H9 (cell line): ENCODE measurements at regions not wholly inside any gene's neighbourhood (a gene's known extent, or its start where the extent isn't known, plus 50 kb on each side); places are given as distances from the start of the nearest gene placed in this dataset.
A peak's percentile ranks its signal among the peaks of the same experiment; 100 is the strongest.

ENCODE experiments used
- DNase-seq: peaks from one replicate; pipeline ENCODE4 v3.0.0-alpha.2; 2017
- H2AFZ ChIP-seq: one replicate; pipeline ENCODE4 v1.6.1; 2013; ENCODE audit warnings: mild to moderate bottlenecking, low read length, control low read depth, moderate library complexity
- H2AK5ac ChIP-seq: 2 replicates; pipeline ENCODE4 v1.6.1; 2013; ENCODE audit warnings: low read length, control low read depth, mixed read lengths; ENCODE audit not compliant: insufficient read length
- H2BK120ac ChIP-seq: one replicate; pipeline ENCODE4 v1.6.1; 2013; ENCODE audit warnings: low read depth, mild to moderate bottlenecking, low read length, control low read depth, inconsistent platforms; ENCODE audit not compliant: poor library complexity, severe bottlenecking
- H2BK12ac ChIP-seq: 2 replicates; pipeline ENCODE4 v1.6.1; 2013; ENCODE audit warnings: low read length, control low read depth, mixed read lengths, low read depth; ENCODE audit not compliant: insufficient read length
- H2BK15ac ChIP-seq: 2 replicates; pipeline ENCODE4 v1.6.1; 2013; ENCODE audit warnings: low read depth, low read length, control low read depth
- H2BK20ac ChIP-seq: one replicate; pipeline ENCODE4 v1.6.1; 2013; ENCODE audit warnings: low read depth, mild to moderate bottlenecking, low read length, control low read depth, inconsistent platforms; ENCODE audit not compliant: poor library complexity, severe bottlenecking
- H2BK5ac ChIP-seq: 2 replicates; pipeline ENCODE4 v1.6.1; 2013; ENCODE audit warnings: low read length, control low read depth, mixed read lengths; ENCODE audit not compliant: insufficient read length
- H3K14ac ChIP-seq: 2 replicates; pipeline ENCODE4 v1.6.1; 2013; ENCODE audit warnings: low read length, control low read depth; ENCODE audit not compliant: insufficient read depth
- H3K18ac ChIP-seq: 2 replicates; pipeline ENCODE4 v1.6.1; 2013; ENCODE audit warnings: low read depth, mild to moderate bottlenecking, mixed read lengths, low read length, control low read depth; ENCODE audit not compliant: insufficient read length
- H3K23ac ChIP-seq: 2 replicates; pipeline ENCODE4 v1.6.1; 2013; ENCODE audit warnings: low read length, control low read depth, mixed read lengths, low read depth; ENCODE audit not compliant: insufficient read length
- H3K23me2 ChIP-seq: 2 replicates; pipeline ENCODE4 v1.6.1; 2013; ENCODE audit warnings: low read depth, mild to moderate bottlenecking, mixed read lengths, low read length, control low read depth; ENCODE audit not compliant: insufficient read length, poor library complexity, severe bottlenecking
- H3K27ac ChIP-seq: 2 replicates; pipeline ENCODE4 v1.5.1; 2013; ENCODE audit warnings: low read length, control low read depth, mixed read lengths, low read depth; ENCODE audit not compliant: insufficient read length
- H3K27me3 ChIP-seq: 2 replicates; pipeline ENCODE4 v1.6.1; 2013; ENCODE audit warnings: low read length, control low read depth, inconsistent platforms; ENCODE audit not compliant: insufficient read depth
- H3K4ac ChIP-seq: 2 replicates; pipeline ENCODE4 v1.6.1; 2013; ENCODE audit warnings: low read depth, mild to moderate bottlenecking, control low read depth, inconsistent platforms, low read length, moderate library complexity
- H3K4me1 ChIP-seq: 2 replicates; pipeline ENCODE4 v1.6.1; 2013; ENCODE audit warnings: low read length, control low read depth, inconsistent platforms; ENCODE audit not compliant: insufficient read depth
- H3K4me2 ChIP-seq: 2 replicates; pipeline ENCODE4 v1.6.1; 2013; ENCODE audit warnings: low read length, control low read depth, mixed read lengths; ENCODE audit not compliant: insufficient read length, insufficient read depth
- H3K56ac ChIP-seq: 2 replicates; pipeline ENCODE4 v1.6.1; 2013; ENCODE audit warnings: low read depth, mild to moderate bottlenecking, mixed read lengths, low read length, control low read depth; ENCODE audit not compliant: insufficient read length
- H3K79me1 ChIP-seq: 2 replicates; pipeline ENCODE4 v1.6.1; 2013; ENCODE audit warnings: low read depth, mild to moderate bottlenecking, moderate library complexity, low read length, control low read depth, inconsistent platforms; ENCODE audit not compliant: insufficient read depth, poor library complexity, severe bottlenecking
- H3K79me2 ChIP-seq: 2 replicates; pipeline ENCODE4 v1.6.1; 2013; ENCODE audit warnings: low read length, control low read depth, inconsistent platforms; ENCODE audit not compliant: insufficient read depth
- H3K9ac ChIP-seq: 2 replicates; pipeline ENCODE4 v1.6.1; 2013; ENCODE audit warnings: low read length, control low read depth, mixed read lengths; ENCODE audit not compliant: insufficient read length; ENCODE audit errors: extremely low read depth
- H3K9me3 ChIP-seq: one replicate; pipeline ENCODE4 v1.6.1; 2013; ENCODE audit warnings: low read depth, low read length, inconsistent platforms; ENCODE audit not compliant: control insufficient read depth
- H3T11ph ChIP-seq: one replicate; pipeline ENCODE4 v1.6.1; 2013; ENCODE audit warnings: mild to moderate bottlenecking, low read length, control low read depth, inconsistent platforms
- H4K20me1 ChIP-seq: one replicate; pipeline ENCODE4 v1.6.1; 2013; ENCODE audit not compliant: control insufficient read depth, insufficient read length, insufficient read depth
- H4K5ac ChIP-seq: 2 replicates; pipeline ENCODE4 v1.6.1; 2013; ENCODE audit warnings: low read depth, mild to moderate bottlenecking, mixed read lengths, low read length, control low read depth; ENCODE audit not compliant: insufficient read length
- H4K8ac ChIP-seq: replicated peaks from 2 replicates; pipeline ENCODE4 v1.6.1; 2013; ENCODE audit warnings: low read length, control low read depth, mixed read lengths, low read depth; ENCODE audit not compliant: insufficient read length
- H4K91ac ChIP-seq: 2 replicates; pipeline ENCODE4 v1.6.1; 2013; ENCODE audit warnings: low read depth, mild to moderate bottlenecking, moderate library complexity, mixed read lengths, low read length, control low read depth; ENCODE audit not compliant: insufficient read length
- H3K27ac Mint-ChIP-seq, 3 experiments: 2 replicates in 2 of 3; 3 replicates in 1 of 3; pipeline ENCODE4 v1.8.0; 2020 to 2021; ENCODE audit warnings: mixed read lengths in 3 of 3, mild to moderate bottlenecking in 1 of 3, moderate library complexity in 1 of 3
- H3K27me3 Mint-ChIP-seq: 2 replicates; pipeline ENCODE4 v1.8.0; 2021; ENCODE audit warnings: low read depth, mild to moderate bottlenecking, moderate library complexity, mixed read lengths
- H3K36me3 Mint-ChIP-seq, 3 experiments: 2 replicates in 2 of 3; 3 replicates in 1 of 3; pipeline ENCODE4 v1.8.0; 2020 to 2021; ENCODE audit warnings: low read depth in 3 of 3, mixed read lengths in 3 of 3; ENCODE audit not compliant: insufficient read depth in 1 of 3
- H3K4me1 Mint-ChIP-seq, 2 experiments: 2 replicates each; pipeline ENCODE4 v1.8.0; 2020; ENCODE audit warnings: mixed read lengths in 2 of 2
- H3K4me3 Mint-ChIP-seq, 2 experiments: 2 replicates in 1 of 2; 3 replicates in 1 of 2; pipeline ENCODE4 v1.8.0; 2020 to 2021; ENCODE audit warnings: mild to moderate bottlenecking in 2 of 2, mixed read lengths in 2 of 2, moderate library complexity in 1 of 2
- H3K9me3 Mint-ChIP-seq, 2 experiments: 2 replicates in 1 of 2; 3 replicates in 1 of 2; pipeline ENCODE4 v1.8.0; 2020; ENCODE audit warnings: mild to moderate bottlenecking in 2 of 2, mixed read lengths in 2 of 2, moderate library complexity in 1 of 2
- WGBS: extraction: QIAGEN DNeasy Blood & Tissue Kit; methylation state at CpG from one replicate; pipeline ENCODE4 v1.1.7; 2013; ENCODE audit warnings: missing lambda C conversion rate, low lambda C conversion rate, mixed read lengths; ENCODE audit not compliant: insufficient read length; ENCODE audit errors: extremely low coverage; 5-methylcytosine and 5-hydroxymethylcytosine counted together
- TF ChIP-seq, protein P1 (sequence below): fragments of 200-600 bp; sonication (generic); conservative IDR thresholded peaks from 3 replicates; pipeline ENCODE4 v1.8.0; 2021; ENCODE audit warnings: antibody characterized with exemption, mild to moderate bottlenecking

DNA sequence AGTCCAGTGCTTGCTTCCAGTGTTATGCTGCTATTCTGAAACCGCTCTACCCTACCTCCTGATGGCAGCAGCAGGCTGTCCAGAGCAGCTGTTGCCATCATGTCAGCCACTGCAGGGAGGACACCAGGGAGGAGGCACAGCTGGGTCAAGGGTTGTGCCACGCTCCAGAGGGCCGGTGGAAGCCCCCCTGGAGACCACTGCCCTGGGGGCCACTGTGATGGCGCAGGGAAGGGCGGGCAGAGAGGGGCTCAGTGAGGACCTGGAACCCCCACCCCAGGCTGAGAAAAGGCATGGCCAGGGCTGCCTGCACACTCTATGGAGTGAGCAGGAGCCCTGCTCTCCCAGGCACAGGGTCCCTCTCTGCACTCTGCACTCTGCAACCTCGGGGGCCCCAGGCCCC, 271.3 kb upstream of the BTBD3 start:
- Histone ChIP-seq H3K79me1 (no peaks in the 10 kb centered on the region), H2BK120ac (no peak overlapping the region), H3K4ac (no peak overlapping the region), H3K23me2 (no peaks in the 10 kb centered on the region), H3K9me3 (no peaks in the 10 kb centered on the region), H3K9ac (no peak overlapping the region), H3K27ac (no peak overlapping the region), H3T11ph (no peak overlapping the region), H3K79me2 (no peaks in the 10 kb centered on the region), H3K4me2 (no peak overlapping the region), H4K5ac (no peak overlapping the region), H3K27me3 (no peaks in the 10 kb centered on the region), H4K91ac (no peak overlapping the region), H3K56ac (no peak overlapping the region), H2AFZ (no peak overlapping the region), H3K14ac (no peak overlapping the region), H2AK5ac (no peak overlapping the region), H4K8ac (no peak overlapping the region), H3K4me1 (no peaks in the 10 kb centered on the region; the same call in 1 of the 2 replicates), H2BK5ac (no peak overlapping the region), H3K18ac (no peak overlapping the region), H2BK12ac (no peak overlapping the region), H3K23ac (no peak overlapping the region), H4K20me1 (no peaks in the 10 kb centered on the region), H2BK20ac (no peak overlapping the region), H2BK15ac (no peak overlapping the region)
- no peaks in the 10 kb centered on the region for H3K9me3 Mint-ChIP-seq
- DNase-seq = peak; percentile 34
- no peaks in the 10 kb centered on the region for H3K4me1 Mint-ChIP-seq
- TF ChIP-seq, protein P1, sequence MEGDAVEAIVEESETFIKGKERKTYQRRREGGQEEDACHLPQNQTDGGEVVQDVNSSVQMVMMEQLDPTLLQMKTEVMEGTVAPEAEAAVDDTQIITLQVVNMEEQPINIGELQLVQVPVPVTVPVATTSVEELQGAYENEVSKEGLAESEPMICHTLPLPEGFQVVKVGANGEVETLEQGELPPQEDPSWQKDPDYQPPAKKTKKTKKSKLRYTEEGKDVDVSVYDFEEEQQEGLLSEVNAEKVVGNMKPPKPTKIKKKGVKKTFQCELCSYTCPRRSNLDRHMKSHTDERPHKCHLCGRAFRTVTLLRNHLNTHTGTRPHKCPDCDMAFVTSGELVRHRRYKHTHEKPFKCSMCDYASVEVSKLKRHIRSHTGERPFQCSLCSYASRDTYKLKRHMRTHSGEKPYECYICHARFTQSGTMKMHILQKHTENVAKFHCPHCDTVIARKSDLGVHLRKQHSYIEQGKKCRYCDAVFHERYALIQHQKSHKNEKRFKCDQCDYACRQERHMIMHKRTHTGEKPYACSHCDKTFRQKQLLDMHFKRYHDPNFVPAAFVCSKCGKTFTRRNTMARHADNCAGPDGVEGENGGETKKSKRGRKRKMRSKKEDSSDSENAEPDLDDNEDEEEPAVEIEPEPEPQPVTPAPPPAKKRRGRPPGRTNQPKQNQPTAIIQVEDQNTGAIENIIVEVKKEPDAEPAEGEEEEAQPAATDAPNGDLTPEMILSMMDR = peak; percentile 45; the same call in 2 of the 3 replicates
- no peak overlapping the region for H3K27ac Mint-ChIP-seq
- H3K27me3 Mint-ChIP-seq = no peaks in the 10 kb centered on the region
- H3K36me3 Mint-ChIP-seq = peaks cover 0 to 5% (median 0%) of the 10 kb centered on the region in 3 experiments; a peak in 1 of 7 replicates
- H3K4me3 Mint-ChIP-seq = no peak overlapping the region
- no CpG with 5 or more reads among the region's 6 CpGs for WGBS
